Heart right ventricle (tissue), 16 donors: ENCODE measurements at regions not wholly inside any gene's neighbourhood (a gene's known extent, or its start where the extent isn't known, plus 50 kb on each side); places are given as distances from the start of the nearest gene placed in this dataset.

Source experiments
- ATAC-seq, 8 donors: fragments of 200-7000 bp; cut with Tn5 transposase; one replicate each; pipeline ENCODE4 v1.9.1; 2020; ENCODE audit warnings: mild to moderate bottlenecking in 8 of 8, moderate library complexity in 8 of 8, moderate number of reproducible peaks in 1 of 8
- DNase-seq, 2 donors: peaks; one replicate each; pipeline ENCODE4 v3.0.0-alpha.2; 2020
- H3K27ac ChIP-seq, 10 donors: fragments of 200-600 bp; sonication (generic) in 2 of 10; one replicate each; pipeline versions ENCODE4 v1.5.0 to v1.8.0; 2020 to 2022; ENCODE audit warnings: mild to moderate bottlenecking in 3 of 10
- H3K27me3 ChIP-seq, 7 donors: fragments of 200-600 bp; one replicate each; pipeline ENCODE4 v1.8.0; 2021 to 2022; ENCODE audit warnings: mild to moderate bottlenecking in 2 of 7
- H3K36me3 ChIP-seq, 9 donors: fragments of 200-600 bp; sonication (generic) in 1 of 9; one replicate each; pipeline versions ENCODE4 v1.5.0 to v1.8.0; 2020 to 2022; ENCODE audit warnings: mild to moderate bottlenecking in 2 of 9
- H3K4me1 ChIP-seq, 9 donors: fragments of 200-600 bp; sonication (generic) in 1 of 9; one replicate each; pipeline versions ENCODE4 v1.5.0 to v1.8.0; 2020 to 2022; ENCODE audit warnings: mild to moderate bottlenecking in 4 of 9
- H3K4me3 ChIP-seq, 10 donors: fragments of 200-600 bp; sonication (generic) in 2 of 10; one replicate each; pipeline versions ENCODE4 v1.5.0 to v1.8.0; 2020 to 2022; ENCODE audit warnings: mild to moderate bottlenecking in 7 of 10, moderate library complexity in 2 of 10
- H3K9me3 ChIP-seq, 11 donors: fragments of 200-600 bp in 10 of 11; sonication (generic) in 2 of 11; one replicate each; pipeline versions ENCODE4 v1.5.0 to v1.8.0; 2013 to 2022; ENCODE audit warnings: mild to moderate bottlenecking in 2 of 11, control low read depth in 1 of 11, moderate library complexity in 1 of 11
- CTCF ChIP-seq, 9 donors: fragments of 200-600 bp; sonication (generic) in 2 of 9; IDR thresholded peaks; one replicate each; pipeline versions ENCODE4 v1.5.0 to v1.8.0; 2021 to 2022; ENCODE audit warnings: antibody characterized with exemption in 9 of 9, mild to moderate bottlenecking in 5 of 9, moderate library complexity in 1 of 9
- WGBS, 2 donors: extraction: QIAGEN DNeasy Blood & Tissue Kit; methylation state at CpG; one replicate each; pipeline ENCODE4 v1.1.7; 2013; ENCODE audit warnings: inconsistent platforms in 1 of 2; 5-methylcytosine and 5-hydroxymethylcytosine counted together
- intact Hi-C, 10 donors: fragments of 100-400 bp; cut with DNase I; formaldehyde crosslinking; loops; one replicate each; pipeline versions ENCODE4 v1.11.1 to v1.14.2; 2022
- donor health status: Arrhythmogenic right ventricular cardiomyopathy.
- donor health status: ischemic (EF 13 %, LVEDD 7.1; RV severe dilation, severe dysfunction).
- donor health status: healthy with polysubstance abuse.
- donor health status: DM: no; HTN: yes; CAD: no.
- donor health status: DM: no; HTN: no; CAD: no.
- donor health status: ischemic (EF 25% LVEDD 6.9; RV normal size, moderate dysfunction).
- donor health status: ischemic (EF 25% LVEDD 5.7; RV mildly dilated, moderate dysfunction).
- donor health status: healthy.
- donor health status: DM: yes; HTN: yes; CAD: no.
- donor health status: Ischemic cardiomyopathy.
- donor health status: ischemic (EF 35%, LVEDD 5.7; RV mildly dilated, moderate dysfunction).
- donor health status: nonischemic (EF 11% LVEDD 7.7; RV severe dilation, severe dysfunction).
- donor health status: DM: yes; HTN: yes; CAD: no.
- donor health status: PGD.
- donor health status: ischemic (EF 29% LVEDD 5.4; RV normal size, mild dysfunction).
- donor health status: nonischemic (EF 23%, LVEDD 6.1; RV moderate dilation, normal function).

- no peak overlapping the region for H3K27ac ChIP-seq
- intact Hi-C loops: no loop called here
Observed at GRCh38 chr6:17013701-17014100, 88.1 kb upstream of the STMND1 start.

GRCh38 chr6:17012421-17013225 lies 89.2 kb upstream of the STMND1 start:
- no peak for DNase-seq
- intact Hi-C loops: no loop called here
- Histone ChIP-seq H3K27me3 (peaks cover 0 to 10% (median 0%) of the 10 kb centered on the region in 7 donors), H3K36me3 (no peaks in the 10 kb centered on the region), H3K4me3 (no peak overlapping the region), H3K9me3 (peaks cover 0 to 13% (median 0%) of the 10 kb centered on the region in 11 donors), H3K4me1 (peaks cover 0 to 6% (median 0%) of the 10 kb centered on the region in 9 donors), H3K27ac (no peak overlapping the region)
- ATAC-seq: peak in 5 of 8 donors; percentile 38 to 65 (median 52)
- 34 to 47% methylated on average over 12 of the region's 12 CpGs for WGBS, 2 donors
- peak in 3 of 9 donors; percentile 29 to 40 (median 34) for TF ChIP-seq CTCF (IDR thresholded peaks at IDR 0.05)

More at GRCh38 chr6:17013701-17014100, 88.1 kb upstream of the STMND1 start:
- peaks cover 0 to 10% (median 0%) of the 10 kb centered on the region in 7 donors for H3K27me3 ChIP-seq
- TF ChIP-seq CTCF (IDR thresholded peaks at IDR 0.05): no peak
- DNase-seq: no peak
- ATAC-seq: no peak
- H3K4me1 ChIP-seq: peaks cover 0 to 6% (median 0%) of the 10 kb centered on the region in 9 donors
- no peak overlapping the region for H3K4me3 ChIP-seq
- WGBS, 2 donors: 79% methylated on average over 4 of the region's 4 CpGs
- no peaks in the 10 kb centered on the region for H3K36me3 ChIP-seq
- H3K9me3 ChIP-seq: peaks cover 0 to 3% (median 0%) of the 10 kb centered on the region in 11 donors

- DNase-seq: no peak
- Histone ChIP-seq H3K9me3 (peaks cover 0 to 16% (median 0%) of the 10 kb centered on the region in 11 donors), H3K27me3 (peaks cover 0 to 10% (median 0%) of the 10 kb centered on the region in 7 donors), H3K4me3 (no peak overlapping the region), H3K27ac (no peak overlapping the region), H3K36me3 (no peaks in the 10 kb centered on the region), H3K4me1 (peaks cover 0 to 6% (median 0%) of the 10 kb centered on the region in 9 donors)
- no peak for ATAC-seq
- intact Hi-C loops: no loop called here
- TF ChIP-seq CTCF (IDR thresholded peaks at IDR 0.05): no peak
- WGBS, 2 donors: 72 to 78% methylated on average over 5 of the region's 5 CpGs
Observed at GRCh38 chr6:17011985-17012384, 89.9 kb upstream of the STMND1 start.

GRCh38 chr6:17007749-17008148 lies 94.1 kb upstream of the STMND1 start:
- no peak for TF ChIP-seq CTCF (IDR thresholded peaks at IDR 0.05)
- Histone ChIP-seq H3K4me3 (no peak overlapping the region), H3K9me3 (peaks cover 0 to 15% (median 0%) of the 10 kb centered on the region in 11 donors), H3K36me3 (no peaks in the 10 kb centered on the region), H3K27me3 (peaks cover 0 to 7% (median 0%) of the 10 kb centered on the region in 7 donors), H3K27ac (no peak overlapping the region), H3K4me1 (peaks cover 0 to 2% (median 0%) of the 10 kb centered on the region in 9 donors)
- ATAC-seq (no peak), DNase-seq (no peak)
- 95 to 97% methylated on average over 4 of the region's 4 CpGs for WGBS, 2 donors
- intact Hi-C loops: no loop called here
